Neural cell (in vitro differentiated cells): ENCODE measurements at regions not wholly inside any gene's neighbourhood (a gene's known extent, or its start where the extent isn't known, plus 50 kb on each side); places are given as distances from the start of the nearest gene placed in this dataset.

Experiments
- H2AFZ ChIP-seq: fragments of 200-600, 300-800 bp; sonication (generic), shearing (Covaris generic); 2 replicates; pipeline ENCODE4 v1.6.0; 2014; ENCODE audit warnings: low read depth, mild to moderate bottlenecking, antibody characterized with exemption, low read length, moderate library complexity
- H3F3A ChIP-seq: fragments of 200-600 bp; shearing (Covaris generic); 2 replicates; pipeline ENCODE4 v1.6.1; 2016; ENCODE audit warnings: mild to moderate bottlenecking, moderate library complexity, mixed read lengths, antibody characterized with exemption, low read length; ENCODE audit not compliant: insufficient read depth, poor library complexity, severe bottlenecking
- H3K27ac ChIP-seq: fragments of 200-600, 300-800 bp; sonication (generic), shearing (Covaris generic); 2 replicates; pipeline ENCODE4 v1.5.1; 2014; ENCODE audit warnings: mild to moderate bottlenecking, low read length, moderate library complexity
- H3K27me3 ChIP-seq: fragments of 300-800, 200-600 bp; sonication (generic), shearing (Covaris generic); 2 replicates; pipeline ENCODE4 v1.6.0; 2014; ENCODE audit warnings: mild to moderate bottlenecking, low read depth, low read length, moderate library complexity; ENCODE audit not compliant: insufficient read depth
- H3K36me3 ChIP-seq: fragments of 300-800, 200-600 bp; sonication (generic), shearing (Covaris generic); 2 replicates; pipeline ENCODE4 v1.5.1; 2014; ENCODE audit warnings: mild to moderate bottlenecking, antibody characterized with exemption, low read length, moderate library complexity; ENCODE audit not compliant: insufficient read depth
- H3K4me2 ChIP-seq: fragments of 300-800, 200-600 bp; sonication (generic), shearing (Covaris generic); 2 replicates; pipeline ENCODE4 v1.6.0; 2014; ENCODE audit warnings: mild to moderate bottlenecking, low read length
- H3K4me3 ChIP-seq: fragments of 300-800, 200-600 bp; sonication (generic), shearing (Covaris generic); 2 replicates; pipeline ENCODE4 v1.5.1; 2014; ENCODE audit warnings: mild to moderate bottlenecking, low read length, moderate library complexity
- H3K79me2 ChIP-seq: fragments of 200-600 bp; shearing (Covaris generic); replicated peaks from 2 replicates; pipeline ENCODE4 v1.6.0; 2014; ENCODE audit warnings: mild to moderate bottlenecking, low read length, moderate library complexity; ENCODE audit not compliant: insufficient read depth
- H3K9ac ChIP-seq: fragments of 300-800, 200-600 bp; sonication (generic), shearing (Covaris generic); 2 replicates; pipeline ENCODE4 v1.6.1; 2016; ENCODE audit warnings: mild to moderate bottlenecking, low read length, mixed read lengths
- H3K9me2 ChIP-seq: fragments of 200-600 bp; shearing (Covaris generic); 2 replicates; pipeline ENCODE4 v1.6.1; 2016; ENCODE audit warnings: mild to moderate bottlenecking, low read length, mixed read lengths; ENCODE audit not compliant: insufficient read depth
- H3K9me3 ChIP-seq: fragments of 200-600, 300-800 bp; sonication (generic), shearing (Covaris generic); 2 replicates; pipeline ENCODE4 v1.6.1; 2016; ENCODE audit warnings: mild to moderate bottlenecking, mixed run types, low read length, moderate library complexity, mixed read lengths
- H4K20me1 ChIP-seq: fragments of 200-600 bp; shearing (Covaris generic); 2 replicates; pipeline ENCODE4 v1.6.1; 2016; ENCODE audit warnings: mild to moderate bottlenecking, mixed run types; ENCODE audit not compliant: insufficient read depth
- EP300 ChIP-seq: fragments of 450-650 bp; conservative IDR thresholded peaks from 2 replicates; pipeline ENCODE4 v1.6.1; 2014; ENCODE audit warnings: antibody characterized with exemption, mild to moderate bottlenecking, moderate library complexity; ENCODE audit not compliant: poor library complexity, severe bottlenecking
- EZH2 ChIP-seq: fragments of 200-600, 300-800 bp; shearing (Covaris generic), sonication (generic); IDR thresholded peaks from 2 replicates; pipeline ENCODE4 v1.6.1; 2014; ENCODE audit warnings: antibody characterized with exemption, low read length, borderline replicate concordance, mild to moderate bottlenecking; ENCODE audit not compliant: insufficient read depth, poor library complexity, severe bottlenecking
- MXI1 ChIP-seq: fragments of 450-650 bp; conservative IDR thresholded peaks from 2 replicates; pipeline ENCODE4 v1.6.1; 2014; ENCODE audit warnings: antibody characterized with exemption, mild to moderate bottlenecking; ENCODE audit not compliant: poor library complexity, severe bottlenecking
- POLR2AphosphoS5 ChIP-seq: IDR thresholded peaks from 2 replicates; pipeline ENCODE4 v1.6.1; 2012
- RAD21 ChIP-seq: fragments of 450-650 bp; conservative IDR thresholded peaks from 2 replicates; pipeline ENCODE4 v1.6.1; 2014; ENCODE audit warnings: antibody characterized with exemption, mild to moderate bottlenecking, moderate library complexity
- REST ChIP-seq: IDR thresholded peaks from 2 replicates; pipeline ENCODE4 v1.6.1; 2012; ENCODE audit warnings: borderline replicate concordance
- SMC3 ChIP-seq: fragments of 450-650 bp; conservative IDR thresholded peaks from 2 replicates; pipeline ENCODE4 v1.6.1; 2014; ENCODE audit warnings: antibody characterized with exemption, mild to moderate bottlenecking, moderate library complexity; ENCODE audit not compliant: poor library complexity
- TAF1 ChIP-seq: IDR thresholded peaks from 2 replicates; pipeline ENCODE4 v1.6.1; 2012; ENCODE audit warnings: low read depth
- TF ChIP-seq, protein P1 (sequence below): fragments of 450-650 bp; IDR thresholded peaks from 2 replicates; pipeline ENCODE4 v1.5.1; 2014; ENCODE audit warnings: antibody characterized with exemption, mild to moderate bottlenecking, moderate library complexity; ENCODE audit not compliant: poor library complexity, severe bottlenecking

DNA sequence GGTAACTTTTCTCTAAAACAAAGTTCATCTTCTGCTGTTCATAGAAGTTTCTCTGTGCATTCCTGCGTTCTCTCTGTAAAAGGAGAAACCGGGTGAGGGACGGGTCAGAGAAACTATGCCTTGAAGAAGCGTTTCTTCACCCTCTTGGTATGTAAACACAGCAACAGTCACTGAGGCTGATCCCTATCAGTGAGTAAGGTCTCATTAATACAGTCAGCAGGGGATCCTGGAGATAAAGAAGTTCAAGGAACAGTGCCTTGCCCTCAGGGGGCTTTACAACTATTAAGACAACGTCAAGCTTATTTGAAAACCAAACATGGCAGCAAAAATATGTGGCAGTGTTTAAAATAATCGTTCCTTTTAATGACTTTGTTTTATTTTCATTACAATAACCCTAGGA, 202.9 kb upstream of the IL12B start:
- Histone ChIP-seq H3K79me2 (no peaks in the 10 kb centered on the region), H3K36me3 (no peaks in the 10 kb centered on the region), H3K4me2 (no peak overlapping the region), H3K4me3 (no peak overlapping the region), H3K9me2 (no peaks in the 10 kb centered on the region), H3K9ac (no peak overlapping the region), H3K9me3 (peaks cover 3% of the 10 kb centered on the region), H3K27me3 (no peaks in the 10 kb centered on the region), H2AFZ (no peak overlapping the region), H3K27ac (no peak overlapping the region), H4K20me1 (no peaks in the 10 kb centered on the region), H3F3A (no peaks in the 10 kb centered on the region)
- TF ChIP-seq EP300: no peak
- TF ChIP-seq EZH2: no peak
- TF ChIP-seq MXI1: no peak
- TF ChIP-seq, protein P1, sequence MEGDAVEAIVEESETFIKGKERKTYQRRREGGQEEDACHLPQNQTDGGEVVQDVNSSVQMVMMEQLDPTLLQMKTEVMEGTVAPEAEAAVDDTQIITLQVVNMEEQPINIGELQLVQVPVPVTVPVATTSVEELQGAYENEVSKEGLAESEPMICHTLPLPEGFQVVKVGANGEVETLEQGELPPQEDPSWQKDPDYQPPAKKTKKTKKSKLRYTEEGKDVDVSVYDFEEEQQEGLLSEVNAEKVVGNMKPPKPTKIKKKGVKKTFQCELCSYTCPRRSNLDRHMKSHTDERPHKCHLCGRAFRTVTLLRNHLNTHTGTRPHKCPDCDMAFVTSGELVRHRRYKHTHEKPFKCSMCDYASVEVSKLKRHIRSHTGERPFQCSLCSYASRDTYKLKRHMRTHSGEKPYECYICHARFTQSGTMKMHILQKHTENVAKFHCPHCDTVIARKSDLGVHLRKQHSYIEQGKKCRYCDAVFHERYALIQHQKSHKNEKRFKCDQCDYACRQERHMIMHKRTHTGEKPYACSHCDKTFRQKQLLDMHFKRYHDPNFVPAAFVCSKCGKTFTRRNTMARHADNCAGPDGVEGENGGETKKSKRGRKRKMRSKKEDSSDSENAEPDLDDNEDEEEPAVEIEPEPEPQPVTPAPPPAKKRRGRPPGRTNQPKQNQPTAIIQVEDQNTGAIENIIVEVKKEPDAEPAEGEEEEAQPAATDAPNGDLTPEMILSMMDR: no peak
- TF ChIP-seq TAF1: no peak
- no peak for TF ChIP-seq RAD21
- TF ChIP-seq POLR2AphosphoS5: no peak
- TF ChIP-seq REST: no peak

- Histone ChIP-seq H3K27me3 (no peaks in the 10 kb centered on the region), H3K4me2 (no peak overlapping the region), H3K27ac (no peak overlapping the region), H3K4me3 (no peak overlapping the region), H3K9me3 (no peaks in the 10 kb centered on the region), H3K36me3 (no peaks in the 10 kb centered on the region), H3K79me2 (no peaks in the 10 kb centered on the region), H3F3A (no peaks in the 10 kb centered on the region), H4K20me1 (no peaks in the 10 kb centered on the region), H3K9ac (no peak overlapping the region), H3K9me2 (no peaks in the 10 kb centered on the region), H2AFZ (no peak overlapping the region)
- TF ChIP-seq REST (no peak), RAD21 (no peak), TAF1 (no peak), SMC3 (no peak), EZH2 (no peak), EP300 (no peak), POLR2AphosphoS5 (no peak), MXI1 (no peak)
- TF ChIP-seq, protein P1: no peak
Observed at GRCh38 chr5:159536166-159536565, 205.9 kb upstream of the IL12B start.
